Activated T-helper 1 cell treated with Interleukin-2 at 50 U/mL for 16 hours (primary cell): ENCODE measurements at regions not wholly inside any gene's neighbourhood (a gene's known extent, or its start where the extent isn't known, plus 50 kb on each side); places are given as distances from the start of the nearest gene placed in this dataset.
"Not testable (repeated sequence)": the region's sequence is repeated elsewhere in the genome, so short reads cannot be mapped to it uniquely, and the experiment has no call there.

Experiments
- DNase-seq: peaks from one replicate; pipeline ENCODE4 v3.0.0-alpha.2; 2020; ENCODE audit warnings: low read depth

- DNase-seq: no peak
Observed at GRCh38 chr6:17012421-17013225, 89.2 kb upstream of the STMND1 start.

DNA sequence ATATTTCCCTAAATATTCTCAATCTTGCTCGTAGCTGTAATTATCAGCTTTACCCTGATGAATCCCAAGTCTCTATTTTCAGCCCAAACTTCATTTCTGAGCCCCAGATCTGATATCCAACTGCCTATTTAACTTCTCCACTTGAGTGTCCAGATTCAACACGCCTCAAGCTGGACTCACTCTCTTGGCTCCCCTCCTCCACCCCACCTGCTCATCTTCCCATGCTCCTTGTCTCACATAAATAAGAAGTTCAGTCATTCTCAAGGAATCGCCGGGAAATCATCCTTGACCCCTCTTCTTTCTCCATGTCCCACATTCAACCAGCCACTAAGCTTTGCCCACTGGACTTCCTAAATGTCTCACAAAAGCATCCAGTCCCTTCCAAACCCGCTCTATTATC is 89.9 kb upstream of the STMND1 start:
- no peak for DNase-seq

GRCh38 chr6:17007749-17008148 is 94.1 kb upstream of the STMND1 start:
- no peak for DNase-seq

- DNase-seq: no peak
Observed at GRCh38 chr6:17006543-17006942, 95.3 kb upstream of the STMND1 start.

- DNase-seq: no peak
Observed at GRCh38 chr6:17004269-17004668, 97.6 kb upstream of the STMND1 start.

DNA sequence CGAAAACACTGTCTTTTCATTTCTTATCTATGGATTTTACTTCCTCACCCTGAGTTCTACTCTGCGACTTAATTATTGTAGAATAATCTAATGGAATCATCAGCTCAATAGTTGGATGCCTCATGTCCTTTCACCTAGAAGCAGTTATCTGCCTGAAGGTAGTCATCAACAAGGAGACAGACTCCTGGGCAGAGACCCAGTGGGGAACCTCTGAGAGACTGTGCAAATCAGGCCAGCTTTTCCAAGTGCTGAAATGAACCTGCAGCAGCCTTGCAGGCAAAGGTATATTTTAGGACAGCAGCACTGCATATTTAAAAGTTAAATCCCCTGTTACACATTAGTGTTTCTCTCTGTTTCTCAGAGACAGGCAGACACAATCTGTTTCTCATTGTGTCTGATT is 99.7 kb upstream of the STMND1 start:
- DNase-seq: no peak

GRCh38 chr6:17001188-17001587 is 100.7 kb upstream of the STMND1 start:
- DNase-seq: no peak

- DNase-seq: no peak
Observed at GRCh38 chr6:16999491-17000436, 102.1 kb upstream of the STMND1 start.

- no peak for DNase-seq
Observed at GRCh38 chr6:16998461-16998860, 103.4 kb upstream of the STMND1 start.

GRCh38 chr6:16995511-16996250 is 106.2 kb upstream of the STMND1 start:
- no peak for DNase-seq

GRCh38 chr6:16993396-16993795 is 108.5 kb upstream of the STMND1 start:
- DNase-seq: no peak

DNA sequence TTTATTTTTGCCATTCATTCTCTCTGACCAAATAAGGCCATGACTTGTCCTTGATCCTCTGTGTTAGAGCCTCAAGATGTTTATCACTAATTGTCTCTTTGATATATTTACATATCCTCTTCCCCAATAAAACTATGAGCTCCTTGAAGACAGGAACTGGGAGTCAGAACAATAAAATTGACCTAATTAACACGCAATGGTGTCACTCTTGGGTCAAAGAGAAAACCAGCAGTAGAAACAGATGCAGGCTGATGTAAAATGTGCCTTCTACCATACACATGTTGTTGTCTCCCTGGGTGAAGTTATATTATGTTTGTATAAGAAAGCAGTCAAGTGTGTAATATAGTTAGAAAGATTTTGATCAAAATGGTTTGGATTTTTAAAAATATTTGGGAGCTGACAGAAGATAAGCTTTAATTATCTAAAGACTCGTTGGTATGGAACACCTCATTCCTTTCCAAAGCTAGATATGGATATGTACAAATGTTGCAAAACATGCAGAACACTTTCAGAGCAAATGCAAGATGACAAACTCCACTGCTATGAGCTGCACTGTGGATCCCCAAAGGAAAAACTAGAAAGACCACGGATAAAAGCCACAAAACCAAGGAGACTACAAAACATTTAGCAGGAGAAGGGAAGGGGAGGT is 109.7 kb upstream of the STMND1 start:
- DNase-seq: no peak

- DNase-seq: not testable (repeated sequence)
Observed at GRCh38 chr6:16989976-16990375, 111.9 kb upstream of the STMND1 start.

DNA sequence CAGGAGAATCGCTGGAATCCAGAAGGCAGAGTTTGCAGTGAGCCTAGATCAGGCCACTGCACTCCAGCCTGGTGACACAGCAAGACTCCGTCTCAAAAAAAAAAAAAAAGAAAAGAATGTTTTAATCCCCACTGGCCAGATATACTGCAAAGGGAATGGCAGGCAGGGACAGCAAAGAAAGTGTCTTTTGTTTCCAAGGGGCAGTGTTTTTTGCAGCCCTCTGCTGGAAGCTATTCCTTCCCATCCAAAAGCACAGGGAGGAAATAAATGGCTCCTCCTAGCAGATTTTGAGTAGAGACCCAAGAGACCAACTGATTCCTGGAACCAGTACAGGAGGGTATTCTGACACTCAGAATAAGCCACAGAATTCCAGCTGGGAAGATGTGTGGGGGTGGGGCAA is 112.5 kb upstream of the STMND1 start:
- no peak for DNase-seq

DNA sequence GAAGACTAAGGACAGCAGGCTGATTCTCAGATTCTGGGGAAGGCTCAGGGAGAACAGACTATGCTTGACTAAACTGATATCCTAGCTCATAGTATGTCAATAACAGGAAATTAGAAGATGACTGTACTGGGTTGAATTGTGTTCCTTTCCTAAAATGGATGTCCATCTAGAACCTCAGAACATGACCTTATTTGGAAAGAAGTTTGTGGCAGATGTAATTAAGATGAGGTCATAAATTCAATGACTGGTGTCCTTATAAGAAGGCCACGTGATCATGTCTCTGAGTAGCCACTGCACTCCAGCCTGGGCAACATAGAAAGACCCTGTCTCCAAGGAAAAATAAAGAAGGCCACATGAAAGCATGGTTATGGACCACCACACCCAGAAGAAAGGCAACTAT is 113.9 kb upstream of the STMND1 start:
- no peak for DNase-seq

- DNase-seq: no peak
Observed at GRCh38 chr6:16985513-16986284, 116.2 kb upstream of the STMND1 start.

GRCh38 chr6:16982807-16983206 is 119.0 kb upstream of the STMND1 start:
- DNase-seq: no peak

GRCh38 chr6:16979677-16980370 is 122.0 kb upstream of the STMND1 start:
- no peak for DNase-seq

DNA sequence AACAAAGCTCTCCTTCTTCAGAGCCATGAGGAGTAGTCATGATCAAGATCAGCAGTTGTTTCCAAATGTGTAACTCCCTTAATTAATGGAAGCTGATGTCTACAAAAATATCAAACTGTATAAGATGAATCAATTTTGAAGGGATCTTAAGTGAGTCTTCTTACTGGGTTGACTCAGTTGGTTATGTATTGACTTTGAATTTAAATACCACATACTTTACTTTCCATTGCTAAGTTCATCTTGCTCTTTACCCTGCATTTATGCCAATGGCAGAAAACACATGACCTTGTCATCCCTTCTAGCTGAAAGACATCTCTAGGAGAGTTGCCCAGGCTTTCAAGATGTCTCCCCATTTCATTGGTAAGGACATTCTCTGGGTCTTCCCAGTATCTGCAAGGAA is 123.2 kb upstream of the STMND1 start:
- no peak for DNase-seq

GRCh38 chr6:16976385-16977183 is 125.3 kb upstream of the STMND1 start:
- DNase-seq: no peak
